GM12874 (cell line): ENCODE measurements at regions not wholly inside any gene's neighbourhood (a gene's known extent, or its start where the extent isn't known, plus 50 kb on each side); places are given as distances from the start of the nearest gene placed in this dataset.

Experiments used
- TF ChIP-seq, protein P1 (sequence below): IDR thresholded peaks from 2 replicates; pipeline ENCODE4 v1.5.1; 2011; ENCODE audit warnings: low read depth, mild to moderate bottlenecking, control low read depth, low read length, moderate library complexity; ENCODE audit not compliant: insufficient read depth

DNA sequence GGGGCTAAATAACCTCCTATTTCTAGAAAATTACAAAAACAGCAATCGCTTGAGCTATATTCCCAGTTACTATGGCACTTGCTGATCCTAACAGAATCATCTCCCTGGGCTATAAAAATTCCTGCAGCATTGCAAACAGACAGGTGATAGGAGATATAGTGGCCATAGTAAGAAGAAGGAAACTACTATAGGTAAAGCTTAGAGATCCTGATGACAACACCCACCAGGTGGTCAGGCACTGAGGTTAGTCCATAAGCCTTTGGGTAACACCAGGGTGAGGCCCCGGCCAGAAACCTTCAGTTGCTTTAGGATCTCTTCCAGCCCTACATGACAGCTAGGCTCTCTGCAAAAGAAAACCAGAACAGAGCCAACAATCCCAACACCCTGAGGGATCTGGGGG, 197.9 kb upstream of the PPP1R2C start:
- TF ChIP-seq, protein P1, sequence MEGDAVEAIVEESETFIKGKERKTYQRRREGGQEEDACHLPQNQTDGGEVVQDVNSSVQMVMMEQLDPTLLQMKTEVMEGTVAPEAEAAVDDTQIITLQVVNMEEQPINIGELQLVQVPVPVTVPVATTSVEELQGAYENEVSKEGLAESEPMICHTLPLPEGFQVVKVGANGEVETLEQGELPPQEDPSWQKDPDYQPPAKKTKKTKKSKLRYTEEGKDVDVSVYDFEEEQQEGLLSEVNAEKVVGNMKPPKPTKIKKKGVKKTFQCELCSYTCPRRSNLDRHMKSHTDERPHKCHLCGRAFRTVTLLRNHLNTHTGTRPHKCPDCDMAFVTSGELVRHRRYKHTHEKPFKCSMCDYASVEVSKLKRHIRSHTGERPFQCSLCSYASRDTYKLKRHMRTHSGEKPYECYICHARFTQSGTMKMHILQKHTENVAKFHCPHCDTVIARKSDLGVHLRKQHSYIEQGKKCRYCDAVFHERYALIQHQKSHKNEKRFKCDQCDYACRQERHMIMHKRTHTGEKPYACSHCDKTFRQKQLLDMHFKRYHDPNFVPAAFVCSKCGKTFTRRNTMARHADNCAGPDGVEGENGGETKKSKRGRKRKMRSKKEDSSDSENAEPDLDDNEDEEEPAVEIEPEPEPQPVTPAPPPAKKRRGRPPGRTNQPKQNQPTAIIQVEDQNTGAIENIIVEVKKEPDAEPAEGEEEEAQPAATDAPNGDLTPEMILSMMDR: no peak

DNA sequence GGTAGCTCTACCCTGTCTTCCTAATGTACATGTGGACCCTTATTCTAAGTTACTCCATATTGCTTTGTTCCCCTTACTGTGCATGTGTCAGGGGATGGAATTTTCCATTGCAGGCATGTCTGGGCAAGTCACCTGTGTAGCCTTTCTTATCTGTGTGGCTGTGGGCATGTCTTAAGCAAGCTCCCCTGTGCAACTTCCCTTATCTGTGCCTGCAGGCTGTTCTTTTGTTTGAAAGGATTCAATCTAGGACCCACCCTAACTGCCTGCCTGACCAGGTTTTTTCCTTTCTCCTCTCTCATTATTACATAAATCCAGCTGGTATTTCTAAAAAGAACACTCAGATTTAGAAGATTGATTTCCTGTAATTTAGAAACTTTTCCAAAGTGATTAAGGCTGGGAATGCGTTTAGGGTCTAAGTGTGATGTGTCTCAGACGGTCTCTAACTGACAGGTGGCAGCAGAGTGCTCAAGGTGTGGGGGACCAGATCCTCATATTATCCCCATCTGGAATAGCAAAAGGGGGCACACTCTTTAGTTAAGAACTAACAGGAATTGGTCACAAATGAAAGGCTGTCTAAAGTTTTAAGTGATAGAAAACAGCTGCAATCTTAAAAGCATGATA, 198.9 kb upstream of the PPP1R2C start:
- TF ChIP-seq, protein P1: no peak

- TF ChIP-seq, protein P1: no peak
Observed at GRCh38 chrX:42978655-42979379, 200.9 kb upstream of the PPP1R2C start.

DNA sequence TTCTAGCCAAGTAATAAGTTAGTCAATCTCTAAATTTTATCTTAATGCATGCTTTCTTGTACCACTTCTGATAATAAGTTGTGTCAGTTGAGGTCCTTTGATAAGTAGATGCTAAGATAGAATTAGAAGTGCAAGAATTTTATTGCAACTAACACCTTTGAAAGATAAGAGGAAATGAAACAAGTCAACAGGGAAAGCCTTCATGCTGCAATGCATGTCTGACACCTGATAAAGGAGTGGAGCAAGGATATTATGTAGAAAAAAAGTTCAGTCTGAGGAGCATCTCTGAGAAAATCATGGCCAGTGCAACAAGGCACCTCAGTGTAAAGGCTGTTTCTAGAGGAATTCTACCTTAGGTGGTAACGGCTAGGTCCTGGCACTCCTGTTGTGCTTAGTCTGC, 210.7 kb upstream of the PPP1R2C start:
- TF ChIP-seq, protein P1: no peak

GRCh38 chrX:42992199-42992943, 214.4 kb upstream of the PPP1R2C start:
- TF ChIP-seq, protein P1: no peak

DNA sequence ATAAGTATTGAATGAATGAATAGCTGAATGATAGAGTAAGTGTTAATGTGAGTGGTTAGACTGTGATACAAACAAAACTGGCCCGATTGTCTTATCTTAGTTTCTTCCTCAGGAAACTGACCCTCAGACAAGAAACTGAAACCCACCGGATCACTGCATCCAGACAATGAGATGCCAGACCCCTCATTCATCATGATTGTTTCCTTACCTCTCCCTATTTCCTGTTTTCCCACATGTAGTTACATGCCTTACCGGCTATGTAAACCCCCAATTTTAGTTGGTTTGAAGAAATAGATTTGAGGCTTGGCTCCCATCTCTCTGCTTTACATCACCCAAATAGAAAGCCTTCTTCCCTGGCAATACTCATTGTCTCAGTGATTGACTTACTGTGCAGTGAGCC, 218.9 kb upstream of the PPP1R2C start:
- TF ChIP-seq, protein P1: no peak

DNA sequence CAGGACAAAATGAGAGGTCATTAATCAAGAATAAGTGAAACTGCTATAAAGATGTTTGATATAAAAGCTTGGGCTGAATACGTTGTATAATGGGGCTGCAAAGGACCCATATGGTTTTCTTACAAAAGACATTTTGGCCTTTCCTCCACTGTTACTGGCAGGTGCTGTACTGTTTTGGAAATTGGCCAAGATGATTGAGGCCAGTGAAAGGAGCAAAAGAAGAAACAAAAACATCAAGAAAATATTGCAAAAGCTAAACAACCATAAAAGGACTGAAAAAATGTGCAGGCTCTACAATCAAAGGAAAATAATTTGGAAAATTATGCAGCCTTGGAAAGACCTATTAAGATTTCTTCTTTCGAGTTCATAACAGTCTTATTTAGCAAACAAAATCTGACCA, 222.2 kb upstream of the PPP1R2C start:
- TF ChIP-seq, protein P1: no peak
